Caco-2 (cell line): ENCODE measurements at regions not wholly inside any gene's neighbourhood (a gene's known extent, or its start where the extent isn't known, plus 50 kb on each side); places are given as distances from the start of the nearest gene placed in this dataset.

ENCODE experiments used
- BruUV-seq: library from RNA; stranded (reverse); fragments of 400-500 nt; replicated peaks from 2 replicates; lab custom pipeline; 2021; lab: Mats Ljungman, UMichigan
- CTCF ChIA-PET: fragments of 300-600 bp; sonication (Branson Sonifier 250); formaldehyde crosslinking; loops from one replicate; lab custom pipeline; 2022; ENCODE audit warnings: antibody characterized with exemption; lab: Charles Lee
- POLR2A ChIA-PET: fragments of 300-600 bp; sonication (Branson Sonifier 250); formaldehyde crosslinking; loops from one replicate; lab custom pipeline; 2022; ENCODE audit warnings: antibody characterized with exemption; lab: Charles Lee
- DNase-seq, 2 experiments: peaks; one replicate each; pipeline versions ENCODE4 v3.0.0 to v3.0.0-alpha.2; 2020 to 2022
- H3K27me3 ChIP-seq: replicated peaks from 2 replicates; pipeline ENCODE4 v1.6.0; 2011; ENCODE audit warnings: low read length; ENCODE audit not compliant: control insufficient read depth, insufficient read depth
- H3K36me3 ChIP-seq: 2 replicates; pipeline ENCODE4 v1.5.1; 2011; ENCODE audit warnings: low read length; ENCODE audit not compliant: control insufficient read depth, insufficient read depth
- H3K4me1 ChIP-seq: fragments of 250-450 bp; sonication (Bioruptor Pico); 2 replicates; pipeline ENCODE4 v1.5.1; 2020; ENCODE audit warnings: mild to moderate bottlenecking
- H3K4me3 ChIP-seq: 2 replicates; pipeline ENCODE4 v1.5.1; 2011; ENCODE audit warnings: low read depth, mild to moderate bottlenecking, control low read depth, low read length
- H3K9me3 ChIP-seq: fragments of 250-450 bp; sonication (Bioruptor Pico); 2 replicates; pipeline ENCODE4 v1.5.1; 2020; ENCODE audit warnings: mild to moderate bottlenecking, moderate library complexity
- H3K27ac Mint-ChIP-seq: one replicate; pipeline ENCODE4 v1.8.0; 2022; ENCODE audit warnings: mixed read lengths; ENCODE audit not compliant: unreplicated experiment
- H3K27me3 Mint-ChIP-seq: one replicate; pipeline ENCODE4 v1.8.0; 2022; ENCODE audit warnings: mixed read lengths; ENCODE audit not compliant: insufficient read depth, unreplicated experiment
- H3K36me3 Mint-ChIP-seq: one replicate; pipeline ENCODE4 v1.8.0; 2022; ENCODE audit warnings: mild to moderate bottlenecking, mixed read lengths; ENCODE audit not compliant: insufficient read depth, unreplicated experiment
- H3K4me1 Mint-ChIP-seq: one replicate; pipeline ENCODE4 v1.8.0; 2022; ENCODE audit warnings: low read depth, mixed read lengths; ENCODE audit not compliant: unreplicated experiment
- H3K4me3 Mint-ChIP-seq: one replicate; pipeline ENCODE4 v1.8.0; 2022; ENCODE audit warnings: mild to moderate bottlenecking, moderate library complexity, mixed read lengths; ENCODE audit not compliant: unreplicated experiment
- H3K9me3 Mint-ChIP-seq: one replicate; pipeline ENCODE4 v1.8.0; 2022; ENCODE audit warnings: mixed read lengths; ENCODE audit not compliant: unreplicated experiment
- intact Hi-C: fragments of 100-400 bp; cut with micrococcal nuclease; formaldehyde crosslinking; loops from one replicate; pipeline ENCODE4 v1.10.0; 2022; ENCODE audit not compliant: unreplicated experiment
- TF ChIP-seq, protein P1 (sequence below), 2 experiments: fragments of 200-600 bp in 1 of 2; IDR thresholded peaks; 1 replicate in 1 of 2; 2 replicates in 1 of 2; pipeline versions ENCODE4 v1.5.1 to v1.8.0; 2011 to 2022; ENCODE audit warnings: antibody characterized with exemption in 1 of 2, control low read depth in 1 of 2, inconsistent platforms in 1 of 2, low read depth in 1 of 2, low read length in 1 of 2, mild to moderate bottlenecking in 1 of 2, moderate library complexity in 1 of 2; ENCODE audit not compliant: insufficient read depth in 1 of 2, severe bottlenecking in 1 of 2, unreplicated experiment in 1 of 2

DNA sequence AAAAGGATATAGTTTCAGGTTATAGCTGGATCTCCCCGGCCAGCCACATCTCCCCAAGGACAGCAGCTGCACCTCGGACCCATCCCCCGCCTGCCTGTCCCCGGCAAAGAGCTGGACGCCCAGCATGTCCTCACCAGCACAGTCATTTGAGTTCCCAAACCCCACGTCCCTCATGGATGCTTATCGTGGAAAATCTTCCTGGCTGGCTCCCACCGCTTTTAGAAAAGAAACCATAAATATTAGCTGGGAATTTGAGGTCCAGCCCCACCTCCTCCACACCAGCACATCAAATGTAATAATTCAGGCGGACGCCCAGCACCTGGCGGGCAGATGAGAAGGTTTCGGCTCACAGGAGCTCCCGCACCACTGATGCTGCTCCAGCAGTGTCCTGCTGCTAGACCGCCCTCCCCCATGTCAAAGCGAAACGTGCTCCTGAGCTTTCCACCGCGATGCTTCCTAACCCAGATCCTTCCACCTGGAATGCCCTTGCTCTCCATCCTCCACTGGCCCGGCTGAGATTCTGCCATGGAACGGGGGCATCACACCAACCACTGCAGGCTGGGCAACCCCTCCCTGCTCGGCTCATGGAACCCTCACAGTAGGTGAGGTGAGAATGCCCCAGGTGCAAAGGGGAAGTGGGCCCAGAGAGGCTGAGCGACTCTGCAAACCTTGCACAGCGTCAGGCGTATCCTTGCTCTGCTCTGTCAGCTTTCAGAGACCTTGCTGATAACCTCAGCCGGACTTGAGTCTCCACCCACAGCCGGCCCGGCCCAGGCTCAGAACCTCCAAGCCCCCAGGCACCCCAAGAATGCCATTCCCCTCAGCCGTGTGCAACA lies 71.5 kb upstream of the GPC1 start:
- H3K9me3 ChIP-seq = 0 out of 2 replicates have a peak, but pooled peaks cover 7% of the 10 kb centered on the region
- intact Hi-C loops = no loop called here
- H3K4me1 ChIP-seq = peaks cover 3% of the 10 kb centered on the region; the same call in 1 of the 2 replicates
- ChIA-PET CTCF (no interaction called here), POLR2A (no interaction called here)
- H3K27me3 ChIP-seq = no peaks in the 10 kb centered on the region
- Mint-ChIP-seq H3K4me1 (no peaks in the 10 kb centered on the region), H3K4me3 (no peak overlapping the region), H3K36me3 (no peaks in the 10 kb centered on the region), H3K27ac (no peak overlapping the region), H3K27me3 (no peaks in the 10 kb centered on the region), H3K9me3 (peaks cover 14% of the 10 kb centered on the region)
- no peak for DNase-seq
- no TSS peak for BruUV-seq
- no peaks in the 10 kb centered on the region for H3K36me3 ChIP-seq
- TF ChIP-seq, protein P1, sequence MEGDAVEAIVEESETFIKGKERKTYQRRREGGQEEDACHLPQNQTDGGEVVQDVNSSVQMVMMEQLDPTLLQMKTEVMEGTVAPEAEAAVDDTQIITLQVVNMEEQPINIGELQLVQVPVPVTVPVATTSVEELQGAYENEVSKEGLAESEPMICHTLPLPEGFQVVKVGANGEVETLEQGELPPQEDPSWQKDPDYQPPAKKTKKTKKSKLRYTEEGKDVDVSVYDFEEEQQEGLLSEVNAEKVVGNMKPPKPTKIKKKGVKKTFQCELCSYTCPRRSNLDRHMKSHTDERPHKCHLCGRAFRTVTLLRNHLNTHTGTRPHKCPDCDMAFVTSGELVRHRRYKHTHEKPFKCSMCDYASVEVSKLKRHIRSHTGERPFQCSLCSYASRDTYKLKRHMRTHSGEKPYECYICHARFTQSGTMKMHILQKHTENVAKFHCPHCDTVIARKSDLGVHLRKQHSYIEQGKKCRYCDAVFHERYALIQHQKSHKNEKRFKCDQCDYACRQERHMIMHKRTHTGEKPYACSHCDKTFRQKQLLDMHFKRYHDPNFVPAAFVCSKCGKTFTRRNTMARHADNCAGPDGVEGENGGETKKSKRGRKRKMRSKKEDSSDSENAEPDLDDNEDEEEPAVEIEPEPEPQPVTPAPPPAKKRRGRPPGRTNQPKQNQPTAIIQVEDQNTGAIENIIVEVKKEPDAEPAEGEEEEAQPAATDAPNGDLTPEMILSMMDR (IDR thresholded peaks at IDR 0.05; ENCODE audit: insufficient read depth in 1 of 2, low read depth in 1 of 2, low read length in 1 of 2, severe bottlenecking in 1 of 2, unreplicated experiment in 1 of 2) = no peak
- H3K4me3 ChIP-seq = no peak overlapping the region

DNA sequence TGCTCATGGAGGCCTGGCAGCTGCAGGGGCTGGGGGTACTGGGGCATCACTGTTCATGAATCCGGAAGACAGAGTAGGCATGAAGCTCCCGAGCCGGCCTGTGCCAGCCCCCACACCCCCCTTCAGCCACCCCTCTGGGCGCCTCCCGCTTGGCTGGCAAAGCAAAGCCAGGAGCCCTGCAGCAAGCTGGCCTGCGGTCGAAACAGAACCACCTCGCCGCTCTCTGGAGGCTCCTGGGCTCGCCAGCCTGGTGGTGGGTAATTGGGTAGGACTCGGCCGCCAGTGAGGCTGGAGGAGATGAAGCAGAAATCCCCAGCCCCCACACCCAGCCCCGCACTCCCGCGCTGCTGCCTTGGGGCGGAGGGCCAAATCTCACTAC lies 70.9 kb upstream of the GPC1 start:
- TF ChIP-seq, protein P1 (IDR thresholded peaks at IDR 0.05; ENCODE audit: insufficient read depth in 1 of 2, low read depth in 1 of 2, low read length in 1 of 2, severe bottlenecking in 1 of 2, unreplicated experiment in 1 of 2) = no peak
- Mint-ChIP-seq H3K4me3 (no peak overlapping the region), H3K4me1 (no peaks in the 10 kb centered on the region), H3K9me3 (peaks cover 14% of the 10 kb centered on the region), H3K27ac (no peak overlapping the region), H3K27me3 (no peaks in the 10 kb centered on the region), H3K36me3 (no peaks in the 10 kb centered on the region)
- no TSS peak for BruUV-seq
- intact Hi-C loops = no loop called here
- no peak for DNase-seq
- H3K36me3 ChIP-seq = no peaks in the 10 kb centered on the region
- ChIA-PET POLR2A (no interaction called here), CTCF (no interaction called here)
- no peaks in the 10 kb centered on the region for H3K27me3 ChIP-seq
- H3K4me1 ChIP-seq = peaks cover 7% of the 10 kb centered on the region
- 0 out of 2 replicates have a peak, but pooled peaks cover 7% of the 10 kb centered on the region for H3K9me3 ChIP-seq
- no peak overlapping the region for H3K4me3 ChIP-seq

DNA sequence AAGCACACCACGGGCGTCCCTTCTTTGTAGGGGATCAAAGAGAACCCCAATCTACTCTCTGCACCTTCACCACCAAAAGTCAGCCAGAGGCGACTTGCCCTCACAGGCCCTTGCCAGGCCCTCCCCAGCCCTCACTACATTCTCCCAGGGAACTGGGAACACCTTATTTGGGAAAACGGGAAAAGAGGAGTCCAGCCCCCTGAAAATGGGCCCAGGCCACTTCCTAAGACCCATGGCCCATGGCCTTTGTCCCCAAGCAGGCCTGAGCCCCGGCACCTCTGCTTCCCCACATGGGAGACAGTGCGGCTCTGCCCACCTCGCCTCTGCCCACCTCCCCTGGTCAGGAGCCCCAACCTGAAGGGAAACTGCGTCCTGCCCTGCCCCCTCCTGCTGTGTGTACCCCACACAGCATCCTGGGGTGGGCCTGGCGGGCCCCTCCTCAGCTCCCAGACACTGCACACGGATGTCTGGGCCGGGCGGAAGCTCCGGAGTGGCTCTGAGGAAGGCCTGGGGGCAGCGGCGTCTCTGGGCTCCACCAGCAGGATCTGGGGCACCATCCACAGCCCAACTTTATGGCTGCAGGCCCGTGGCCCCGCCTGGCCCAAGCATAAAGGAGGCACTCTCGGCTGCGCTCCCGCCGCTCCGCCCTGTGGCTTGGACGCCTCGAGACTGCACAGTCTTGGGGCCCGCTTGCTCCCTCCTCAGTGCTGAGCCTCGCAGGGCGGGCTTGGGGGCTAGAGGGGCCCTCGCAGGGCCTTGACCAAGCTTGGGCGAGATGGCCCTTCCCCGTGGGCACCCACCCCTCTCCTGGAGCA lies 70.3 kb upstream of the GPC1 start:
- TF ChIP-seq, protein P1 (IDR thresholded peaks at IDR 0.05; ENCODE audit: insufficient read depth in 1 of 2, low read depth in 1 of 2, low read length in 1 of 2, severe bottlenecking in 1 of 2, unreplicated experiment in 1 of 2) = no peak
- H3K27me3 Mint-ChIP-seq = no peaks in the 10 kb centered on the region
- intact Hi-C loops = no loop called here

More for the DNA sequence above, 70.3 kb upstream of the GPC1 start:
- Histone ChIP-seq H3K4me1 (peaks cover 12% of the 10 kb centered on the region), H3K36me3 (no peaks in the 10 kb centered on the region), H3K27me3 (no peaks in the 10 kb centered on the region), H3K4me3 (no peak overlapping the region), H3K9me3 (0 out of 2 replicates have a peak, but pooled peaks cover 4% of the 10 kb centered on the region)
- no peak overlapping the region for H3K4me3 Mint-ChIP-seq
- H3K9me3 Mint-ChIP-seq = peaks cover 14% of the 10 kb centered on the region
- H3K27ac Mint-ChIP-seq = no peak overlapping the region
- DNase-seq = no peak
- BruUV-seq = no TSS peak
- ChIA-PET CTCF (no interaction called here), POLR2A (no interaction called here)
- no peaks in the 10 kb centered on the region for H3K4me1 Mint-ChIP-seq
- H3K36me3 Mint-ChIP-seq = no peaks in the 10 kb centered on the region
